SU-DHL-6 (cell line): ENCODE measurements at regions not wholly inside any gene's neighbourhood (a gene's known extent, or its start where the extent isn't known, plus 50 kb on each side); places are given as distances from the start of the nearest gene placed in this dataset.

Experiments used
- CTCF ChIP-seq: fragments of 200-600 bp; sonication (generic); IDR thresholded peaks from one replicate; pipeline ENCODE4 v1.5.1; 2017; ENCODE audit warnings: antibody characterized with exemption, mild to moderate bottlenecking, low read length, moderate library complexity; ENCODE audit not compliant: insufficient read depth, poor library complexity, severe bottlenecking
- EZH2phosphoT487 ChIP-seq: fragments of 200-600 bp; sonication (generic), shearing (Covaris generic); conservative IDR thresholded peaks from 2 replicates; pipeline ENCODE4 v1.6.1; 2018; ENCODE audit warnings: mild to moderate bottlenecking, antibody characterized with exemption, low read length, moderate library complexity, mixed read lengths

GRCh38 chr12:83335748-83336147 is 649.0 kb downstream of the TMTC2 start:
- no peak for TF ChIP-seq CTCF
- no peak for TF ChIP-seq EZH2phosphoT487
